ENCODE measurements at regions not wholly inside any gene's neighbourhood (a gene's known extent, or its start where the extent isn't known, plus 50 kb on each side); places are given as distances from the start of the nearest gene placed in this dataset.
A peak's percentile ranks its signal among the peaks of the same experiment; 100 is the strongest.

- Histone ChIP-seq H3K9me3 (ENCODE audit: low read depth) (no peaks in the 10 kb centered on the region), H3K27ac (no peak overlapping the region), H3K4me3 (no peak overlapping the region), H2AFZ (replicated peaks) (no peak overlapping the region), H3K9ac (no peak overlapping the region), H3K4me1 (peaks cover 6% of the 10 kb centered on the region), H4K20me1 (ENCODE audit: low read depth) (no peaks in the 10 kb centered on the region), H3F3A (ENCODE audit: low read depth) (no peaks in the 10 kb centered on the region), H3K36me3 (no peaks in the 10 kb centered on the region), H3K27me3 (peaks cover 9% of the 10 kb centered on the region), H3K4me2 (no peak overlapping the region), H3K79me2 (ENCODE audit: low read depth) (no peaks in the 10 kb centered on the region)
- H3K4me1 Mint-ChIP-seq: peaks cover 9% of the 10 kb centered on the region
- H3K4me3 Mint-ChIP-seq: no peak overlapping the region
- no peaks in the 10 kb centered on the region for H3K36me3 Mint-ChIP-seq
- peaks cover 21% of the 10 kb centered on the region for H3K9me3 Mint-ChIP-seq
- H3K27me3 Mint-ChIP-seq (ENCODE audit: insufficient read depth, low read depth): peaks cover 6% of the 10 kb centered on the region
- no peak overlapping the region for H3K27ac Mint-ChIP-seq
- TF ChIP-seq EZH2phosphoT487 (IDR thresholded peaks at IDR 0.05): no peak
- TF ChIP-seq CTCF (IDR thresholded peaks at IDR 0.05): no peak
- no peak for TF ChIP-seq EZH2 (IDR thresholded peaks at IDR 0.05)
- DNase-seq (ENCODE audit: low spot score): no peak
These were observed 414.8 kb upstream of the HS6ST1 start for GRCh38 chr2:128733450-128733849.

- Mint-ChIP-seq H3K4me1 (peaks cover 9% of the 10 kb centered on the region), H3K36me3 (no peaks in the 10 kb centered on the region), H3K4me3 (no peak overlapping the region), H3K27ac (no peak overlapping the region), H3K27me3 (ENCODE audit: insufficient read depth, low read depth) (peaks cover 6% of the 10 kb centered on the region), H3K9me3 (peaks cover 16% of the 10 kb centered on the region)
- Histone ChIP-seq H3K4me1 (peaks cover 6% of the 10 kb centered on the region), H3K79me2 (ENCODE audit: low read depth) (no peaks in the 10 kb centered on the region), H3K27me3 (peaks cover 9% of the 10 kb centered on the region), H4K20me1 (ENCODE audit: low read depth) (no peaks in the 10 kb centered on the region), H3F3A (ENCODE audit: low read depth) (no peaks in the 10 kb centered on the region), H3K4me2 (no peak overlapping the region), H3K4me3 (no peak overlapping the region), H3K36me3 (no peaks in the 10 kb centered on the region), H3K27ac (no peak overlapping the region), H3K9ac (no peak overlapping the region), H2AFZ (replicated peaks) (no peak overlapping the region), H3K9me3 (ENCODE audit: low read depth) (no peaks in the 10 kb centered on the region)
- TF ChIP-seq EZH2 (IDR thresholded peaks at IDR 0.05): no peak
- TF ChIP-seq EZH2phosphoT487 (IDR thresholded peaks at IDR 0.05): no peak
- no peak for TF ChIP-seq CTCF (IDR thresholded peaks at IDR 0.05)
- no peak for DNase-seq (ENCODE audit: low spot score)
These were observed 416.0 kb upstream of the HS6ST1 start for GRCh38 chr2:128734521-128735295.

- Mint-ChIP-seq H3K9me3 (peaks cover 10% of the 10 kb centered on the region), H3K4me1 (peaks cover 9% of the 10 kb centered on the region), H3K36me3 (no peaks in the 10 kb centered on the region), H3K4me3 (no peak overlapping the region), H3K27ac (peak overlapping the region; percentile 69), H3K27me3 (ENCODE audit: insufficient read depth, low read depth) (peaks cover 2% of the 10 kb centered on the region)
- TF ChIP-seq EZH2 (IDR thresholded peaks at IDR 0.05) (no peak), CTCF (IDR thresholded peaks at IDR 0.05) (no peak), EZH2phosphoT487 (IDR thresholded peaks at IDR 0.05) (no peak)
- no peak for DNase-seq (ENCODE audit: low spot score)
- Histone ChIP-seq H3K79me2 (ENCODE audit: low read depth) (no peaks in the 10 kb centered on the region), H3K9me3 (ENCODE audit: low read depth) (no peaks in the 10 kb centered on the region), H4K20me1 (ENCODE audit: low read depth) (no peaks in the 10 kb centered on the region), H3K4me2 (no peak overlapping the region), H3K4me1 (peaks cover 6% of the 10 kb centered on the region), H3K27ac (no peak overlapping the region), H3F3A (ENCODE audit: low read depth) (no peaks in the 10 kb centered on the region), H3K4me3 (no peak overlapping the region), H3K9ac (no peak overlapping the region), H3K36me3 (no peaks in the 10 kb centered on the region), H2AFZ (replicated peaks) (no peak overlapping the region), H3K27me3 (peaks cover 9% of the 10 kb centered on the region)
These were observed 416.8 kb upstream of the HS6ST1 start for GRCh38 chr2:128735296-128735960.

Measured in neural progenitor cell (in vitro differentiated cells).